ENCODE measurements at regions not wholly inside any gene's neighbourhood (a gene's known extent, or its start where the extent isn't known, plus 50 kb on each side); places are given as distances from the start of the nearest gene placed in this dataset.

DNA sequence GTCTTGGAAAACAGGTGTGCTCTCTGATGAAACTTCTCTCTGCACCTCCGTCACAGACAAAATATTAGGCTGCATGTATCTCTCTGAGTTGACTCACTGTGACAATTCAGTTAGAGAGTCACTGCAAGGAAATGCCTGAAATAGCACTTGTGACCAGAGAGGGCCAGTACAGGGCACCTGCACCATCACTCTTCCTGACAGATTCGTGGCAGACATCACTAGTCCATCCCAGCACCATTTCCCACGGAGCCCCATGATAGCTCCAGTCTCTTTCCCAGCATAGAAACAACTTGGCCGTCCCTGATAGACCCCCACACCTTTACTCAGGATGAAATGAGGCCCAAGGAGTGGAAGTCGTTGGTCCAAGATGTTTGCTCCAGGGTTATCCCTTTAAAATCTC, 73.3 kb upstream of the ISX start:
- TF ChIP-seq, protein P1, sequence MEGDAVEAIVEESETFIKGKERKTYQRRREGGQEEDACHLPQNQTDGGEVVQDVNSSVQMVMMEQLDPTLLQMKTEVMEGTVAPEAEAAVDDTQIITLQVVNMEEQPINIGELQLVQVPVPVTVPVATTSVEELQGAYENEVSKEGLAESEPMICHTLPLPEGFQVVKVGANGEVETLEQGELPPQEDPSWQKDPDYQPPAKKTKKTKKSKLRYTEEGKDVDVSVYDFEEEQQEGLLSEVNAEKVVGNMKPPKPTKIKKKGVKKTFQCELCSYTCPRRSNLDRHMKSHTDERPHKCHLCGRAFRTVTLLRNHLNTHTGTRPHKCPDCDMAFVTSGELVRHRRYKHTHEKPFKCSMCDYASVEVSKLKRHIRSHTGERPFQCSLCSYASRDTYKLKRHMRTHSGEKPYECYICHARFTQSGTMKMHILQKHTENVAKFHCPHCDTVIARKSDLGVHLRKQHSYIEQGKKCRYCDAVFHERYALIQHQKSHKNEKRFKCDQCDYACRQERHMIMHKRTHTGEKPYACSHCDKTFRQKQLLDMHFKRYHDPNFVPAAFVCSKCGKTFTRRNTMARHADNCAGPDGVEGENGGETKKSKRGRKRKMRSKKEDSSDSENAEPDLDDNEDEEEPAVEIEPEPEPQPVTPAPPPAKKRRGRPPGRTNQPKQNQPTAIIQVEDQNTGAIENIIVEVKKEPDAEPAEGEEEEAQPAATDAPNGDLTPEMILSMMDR (IDR thresholded peaks at IDR 0.05), result no peak
- TF ChIP-seq POLR2A (IDR thresholded peaks at IDR 0.05), result no peak

All from body of pancreas (tissue), 4 donors.